COR-L47 (cell line): ENCODE measurements at regions not wholly inside any gene's neighbourhood (a gene's known extent, or its start where the extent isn't known, plus 50 kb on each side); places are given as distances from the start of the nearest gene placed in this dataset.
"Not testable (repeated sequence)": the region's sequence is repeated elsewhere in the genome, so short reads cannot be mapped to it uniquely, and the experiment has no call there.

Source experiments
- DNase-seq: peaks from one replicate; lab custom pipeline; 2025; lab: John Stamatoyannopoulos, UW

DNA sequence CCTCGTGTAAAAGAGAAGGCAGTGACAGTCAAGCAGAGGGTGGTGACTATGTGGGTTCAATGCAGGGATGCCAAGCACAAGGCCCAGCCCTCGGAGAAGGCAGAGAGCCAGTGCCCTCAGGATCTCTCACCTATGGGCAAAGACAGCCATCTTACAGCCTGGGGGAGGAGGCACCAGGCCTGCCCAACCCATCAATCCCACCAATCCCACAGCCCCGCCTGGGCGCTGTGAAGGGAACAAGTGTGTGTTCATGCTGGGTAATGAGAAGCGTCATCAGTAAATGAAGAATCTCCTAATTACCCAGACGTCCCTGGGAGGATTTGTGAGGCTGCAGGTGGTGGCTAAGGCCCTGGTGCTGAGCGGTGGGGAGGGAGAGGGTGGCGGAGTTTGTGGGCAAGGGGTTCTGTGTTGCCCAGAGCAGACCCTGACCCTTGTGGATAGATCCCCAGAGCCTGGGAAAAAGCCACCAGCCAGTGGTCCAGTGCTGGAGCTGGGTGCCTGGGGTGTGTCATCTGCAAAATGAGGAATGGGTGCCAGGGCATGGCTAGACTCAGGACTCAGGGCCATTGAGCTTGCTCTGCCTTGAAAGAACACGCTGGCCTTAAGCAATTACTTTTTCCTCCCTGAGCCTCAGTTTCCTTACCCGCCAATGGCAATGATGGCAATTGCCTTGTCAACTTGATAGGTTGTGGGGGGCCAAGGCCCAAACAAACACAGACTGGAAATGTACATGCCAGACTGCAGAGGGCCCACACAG is 128.1 kb upstream of the UNC5B start:
- no peak for DNase-seq

DNA sequence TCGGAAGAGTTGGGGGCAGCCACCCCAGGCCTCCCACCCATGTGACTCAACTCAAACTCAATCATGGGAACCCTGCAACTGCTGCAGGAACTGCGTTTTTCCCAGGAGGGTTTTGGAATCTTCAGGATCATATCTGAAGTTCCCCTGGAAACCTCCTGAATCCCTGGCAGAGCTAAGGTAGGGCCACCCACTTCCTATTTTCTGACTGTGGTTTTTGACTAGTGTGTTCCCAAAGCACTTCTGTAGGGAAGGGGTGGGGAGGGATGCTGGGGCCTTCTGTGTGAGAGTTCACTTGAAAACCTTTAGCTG is 127.6 kb upstream of the UNC5B start:
- no peak for DNase-seq

DNA sequence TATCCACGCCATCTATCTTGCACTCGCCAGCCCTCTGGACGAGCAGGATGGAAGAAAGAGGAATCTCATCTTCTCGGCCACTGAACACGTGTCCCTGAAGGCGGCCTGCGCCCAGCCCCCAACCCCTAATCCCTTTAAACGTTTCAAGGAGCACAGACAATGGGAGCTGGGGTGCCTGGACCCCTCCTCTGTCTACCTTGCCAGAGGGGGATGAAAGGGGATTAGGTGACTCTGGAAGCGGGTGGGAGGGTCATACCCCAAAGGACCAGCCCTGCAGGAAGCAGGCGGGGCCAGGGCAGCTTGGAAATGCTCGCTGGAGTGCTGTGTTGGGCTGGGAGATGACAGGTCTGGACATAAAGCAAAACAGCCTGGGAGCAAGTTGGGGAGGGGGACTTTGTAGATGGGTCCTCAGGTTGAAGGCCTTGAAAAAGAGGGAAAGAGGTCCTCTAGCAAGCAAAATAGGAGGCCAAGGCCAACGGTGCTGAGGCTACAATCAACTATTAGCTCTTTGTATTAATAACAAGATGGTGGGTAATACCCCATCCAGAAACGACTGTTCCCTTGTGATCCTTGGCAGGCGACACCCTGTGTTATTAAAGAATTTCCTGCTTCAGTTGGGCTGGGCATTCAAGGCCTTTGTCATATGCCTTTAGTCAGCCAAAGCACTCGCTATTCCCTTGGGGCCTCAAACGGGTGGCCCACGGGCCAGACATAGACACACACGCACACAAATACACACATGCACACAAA is 126.5 kb upstream of the UNC5B start:
- no peak for DNase-seq

DNA sequence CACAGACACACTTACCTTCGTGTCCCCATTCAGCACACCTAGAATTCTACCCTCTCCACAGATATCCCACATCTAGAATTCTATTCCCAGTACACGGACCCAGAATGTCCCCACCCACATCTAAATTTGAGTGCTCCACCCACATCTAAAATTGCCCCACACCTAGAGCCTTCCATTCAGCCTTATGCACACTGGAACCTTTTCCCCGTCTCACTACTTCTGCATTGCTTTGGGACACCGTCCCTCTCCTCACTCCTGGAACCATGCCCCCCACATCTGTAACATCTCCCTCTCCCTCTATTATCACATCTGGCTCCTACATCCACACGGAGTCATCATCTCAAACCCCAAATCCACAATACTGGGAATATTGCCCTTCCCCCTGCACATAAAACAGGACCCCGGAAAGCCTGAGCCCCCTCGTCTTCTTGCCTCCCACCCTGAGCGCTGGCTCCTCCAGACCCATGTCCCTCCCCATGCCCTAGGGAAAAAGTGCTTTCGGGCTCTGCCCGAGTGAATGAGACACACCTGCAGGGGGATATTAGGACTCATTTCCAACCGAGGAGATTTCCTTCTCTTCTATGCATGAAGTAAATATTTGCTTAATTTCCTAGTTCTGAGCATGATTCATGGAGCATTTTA is 125.8 kb upstream of the UNC5B start:
- peak; percentile 22 for DNase-seq

DNA sequence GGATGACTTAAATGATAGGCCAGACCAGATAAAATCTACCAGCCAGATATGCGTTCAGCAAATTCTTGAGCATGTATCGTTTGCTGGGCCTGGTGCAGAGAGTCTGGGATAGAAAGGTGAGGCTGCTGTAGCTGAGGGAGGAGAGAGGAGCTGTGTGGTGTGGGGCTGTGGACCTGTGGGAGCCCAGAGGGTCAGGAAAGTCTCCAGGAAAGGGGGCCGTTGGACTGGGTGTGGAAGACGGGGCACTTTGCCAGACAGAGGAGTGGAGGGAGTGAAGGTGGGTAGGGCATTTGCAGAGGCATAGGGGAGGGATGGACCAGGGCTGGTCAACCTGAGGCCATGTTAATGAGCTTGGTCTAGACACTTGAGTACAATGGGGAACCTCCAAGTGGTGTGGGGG is 124.7 kb upstream of the UNC5B start:
- no peak for DNase-seq

DNA sequence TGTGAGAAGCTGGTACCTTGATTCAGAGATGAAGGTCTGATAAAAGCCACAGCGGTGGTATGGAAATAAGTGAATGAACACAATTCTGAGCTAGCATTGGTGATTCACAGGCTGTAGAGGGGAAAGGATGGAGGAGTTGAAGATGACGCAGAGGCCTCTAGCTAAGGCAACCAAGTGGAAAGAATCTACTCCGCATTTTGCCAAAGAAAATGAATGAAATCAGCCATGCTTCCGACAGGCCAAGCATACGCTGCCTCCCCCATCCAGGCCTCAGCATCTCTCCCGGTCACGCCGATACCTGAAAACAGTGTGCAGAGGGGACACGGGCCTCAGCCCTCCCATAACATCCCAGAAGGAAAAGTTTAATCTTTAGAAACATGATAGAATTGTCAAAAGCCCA is 124.3 kb upstream of the UNC5B start:
- DNase-seq: no peak

DNA sequence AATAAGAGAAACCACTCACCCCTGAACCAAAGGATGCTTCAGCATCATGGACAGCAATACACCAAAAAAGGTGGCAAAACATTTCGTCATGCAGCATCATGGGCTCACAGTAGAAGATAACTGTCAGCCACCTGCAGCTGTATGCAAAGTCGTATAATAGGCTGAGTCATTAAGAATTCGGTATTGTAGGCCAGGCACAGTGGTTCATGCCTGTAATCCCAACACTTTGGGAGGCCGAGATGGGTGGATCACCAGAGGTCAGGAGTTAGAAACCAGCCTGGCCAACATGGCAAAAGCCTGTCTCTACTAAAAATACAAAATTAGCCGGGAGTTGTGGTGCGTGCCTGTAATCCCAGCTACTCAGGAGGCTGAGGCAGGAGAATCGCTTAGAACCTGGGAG is 123.8 kb upstream of the UNC5B start:
- not testable (repeated sequence) for DNase-seq

DNA sequence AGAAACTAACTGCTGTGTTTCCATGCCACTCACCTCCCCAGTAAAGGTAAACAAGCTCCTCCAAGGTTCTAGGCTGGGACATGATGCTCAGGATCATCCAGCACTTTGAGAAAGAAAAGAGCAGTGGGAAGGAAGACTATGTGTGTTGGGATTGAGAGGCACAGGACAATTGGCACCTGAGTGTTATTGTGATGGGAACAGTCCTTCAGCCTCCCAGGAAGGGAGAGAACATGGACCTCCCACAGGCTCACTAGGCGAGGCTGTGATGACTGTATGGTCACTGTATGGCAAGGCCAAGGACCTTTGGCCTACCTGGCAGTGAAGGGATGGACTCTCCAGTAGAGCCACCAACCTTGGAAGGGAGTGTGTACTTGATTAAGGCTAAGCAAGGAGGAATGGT is 123.2 kb upstream of the UNC5B start:
- DNase-seq: no peak

DNA sequence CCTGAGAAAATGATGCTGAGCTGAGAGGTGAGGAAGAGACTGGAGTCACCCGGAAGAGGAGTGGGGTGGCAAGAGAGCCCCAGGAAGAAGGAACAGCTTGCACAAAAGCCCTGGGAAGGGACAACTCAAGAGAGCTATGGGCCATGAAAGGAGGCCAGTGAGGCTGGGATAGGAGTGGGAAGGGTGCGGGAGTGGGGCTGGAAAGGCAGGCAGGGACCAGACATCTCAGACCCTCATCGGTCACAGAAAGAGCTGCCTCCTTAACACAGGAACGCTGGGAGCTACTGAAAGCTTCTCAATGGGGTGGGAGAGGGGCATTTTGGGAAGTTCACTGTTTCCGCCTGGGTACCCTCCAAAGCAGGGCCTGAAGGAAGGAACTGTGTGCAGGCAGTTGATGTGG is 122.0 kb upstream of the UNC5B start:
- no peak for DNase-seq

DNA sequence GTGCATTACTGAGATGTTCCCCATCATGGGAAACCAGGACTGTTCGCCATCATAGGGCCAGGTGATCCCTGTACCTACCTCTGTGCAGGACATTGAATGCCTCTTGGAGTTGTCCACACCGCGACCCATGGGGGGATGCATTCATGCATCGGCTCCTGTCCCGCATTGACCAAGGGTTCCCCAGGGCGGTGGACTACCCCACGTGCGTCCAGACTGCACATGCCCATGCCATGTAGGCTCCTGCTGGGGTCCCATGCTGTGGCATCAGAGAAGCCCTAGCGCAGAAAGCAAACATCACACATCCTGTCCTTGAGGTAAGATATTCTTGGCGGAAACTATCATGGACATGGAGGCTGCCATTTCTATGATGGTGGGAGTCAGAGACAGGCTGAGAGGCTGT is 121.6 kb upstream of the UNC5B start:
- no peak for DNase-seq

DNA sequence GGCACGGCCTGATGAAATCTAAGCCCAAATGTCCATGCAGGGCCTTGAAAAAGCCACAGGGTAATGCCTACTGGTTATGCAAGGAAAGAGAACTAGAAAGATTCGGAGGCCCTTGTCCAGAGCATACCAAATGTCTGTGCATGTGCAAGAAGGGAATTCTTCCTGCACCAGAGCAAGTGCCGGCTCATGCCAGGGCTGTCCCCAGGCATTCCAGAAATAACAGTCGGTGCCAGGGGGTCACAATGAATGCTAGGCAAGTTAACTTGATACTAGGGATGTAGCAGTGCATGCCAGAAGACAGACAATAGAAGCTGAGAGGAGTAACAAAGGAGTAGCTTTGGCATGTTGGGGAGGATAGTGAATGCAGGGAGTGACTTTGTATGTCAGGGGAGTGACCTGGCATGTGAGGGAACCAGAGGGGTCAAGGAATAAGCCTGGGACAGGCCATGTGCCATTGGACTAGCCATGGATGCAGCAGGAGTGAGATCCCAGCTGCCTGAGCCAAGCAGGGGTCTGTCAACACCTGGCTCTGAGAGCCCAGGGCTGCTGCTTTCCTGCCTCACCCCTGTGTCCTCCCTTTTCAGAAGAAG is 119.5 kb upstream of the UNC5B start:
- no peak for DNase-seq

DNA sequence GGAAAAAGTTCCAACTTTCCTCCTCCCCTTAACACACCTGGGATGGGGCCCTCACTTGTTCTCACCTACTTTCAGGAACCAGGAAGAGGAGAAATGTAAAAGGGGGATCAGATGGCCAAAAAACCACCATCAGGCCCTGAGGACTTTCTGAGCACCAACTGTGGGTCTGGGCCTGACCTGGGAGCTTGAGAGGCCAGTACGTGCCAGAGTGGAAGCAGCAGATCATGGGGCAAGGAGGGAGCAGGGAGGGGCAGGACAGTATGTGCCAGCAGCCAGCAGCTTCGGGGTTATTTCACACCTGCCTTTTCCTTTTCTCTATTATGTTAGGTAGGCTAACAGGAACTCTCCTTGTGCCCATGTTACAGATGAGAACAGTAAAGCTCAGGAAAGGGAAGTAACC is 118.8 kb upstream of the UNC5B start:
- no peak for DNase-seq

DNA sequence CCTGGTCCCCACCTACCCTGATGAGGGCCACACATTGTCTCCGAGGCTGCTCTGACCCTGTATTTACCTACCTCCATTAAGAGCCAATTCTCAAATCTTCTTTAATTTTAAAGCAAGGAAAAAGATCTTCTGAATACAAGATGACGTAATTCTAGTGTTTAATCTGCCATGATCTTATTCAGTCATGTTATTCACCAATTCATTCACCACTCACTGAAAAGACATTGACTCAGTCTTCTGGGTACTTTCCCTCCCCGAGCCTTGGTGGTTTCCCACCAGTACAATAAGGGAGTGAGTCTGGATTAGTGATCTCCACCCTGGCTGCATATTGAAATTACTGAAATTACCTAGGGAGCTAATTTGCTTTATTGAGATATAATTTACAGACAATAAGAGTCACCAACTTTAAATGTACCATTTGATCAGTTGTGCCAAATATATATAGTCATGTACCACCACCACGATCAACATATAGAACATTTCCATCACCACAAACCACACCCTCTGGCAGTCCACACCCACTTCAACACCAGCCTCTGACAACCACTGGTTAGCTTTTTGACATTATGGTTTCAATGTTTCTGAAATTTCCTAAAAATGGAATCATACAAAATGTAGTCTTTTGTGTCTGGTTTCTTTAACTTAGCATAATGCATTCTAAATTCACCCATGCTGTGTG is 117.5 kb upstream of the UNC5B start:
- DNase-seq: no peak

DNA sequence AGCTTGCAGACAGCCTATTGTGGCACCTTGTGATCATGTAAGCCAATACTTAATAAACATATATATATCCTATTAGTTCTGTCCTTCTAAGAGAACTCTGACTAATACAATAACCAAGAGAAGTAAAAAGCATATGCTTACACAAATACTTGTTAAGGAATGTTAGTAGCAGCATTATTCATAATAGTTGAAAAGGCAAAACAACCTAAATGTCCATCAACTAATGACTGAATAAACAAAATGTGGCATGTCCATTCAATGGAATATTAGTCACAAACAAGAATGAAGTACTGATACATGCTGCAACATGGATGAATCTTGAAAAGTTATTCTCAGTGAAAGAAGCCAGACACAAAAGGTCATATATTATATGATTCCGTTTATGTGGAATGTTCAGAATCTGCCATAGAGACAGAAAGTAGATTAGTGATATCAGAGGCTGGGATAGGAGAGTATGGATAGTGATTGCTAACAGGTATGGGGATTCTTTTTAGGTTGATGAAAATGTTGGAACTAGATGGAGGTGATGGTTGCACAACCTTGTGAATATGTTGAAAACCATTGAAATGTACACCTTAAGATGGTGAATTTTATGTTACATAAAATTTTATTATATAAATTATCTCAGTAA is 112.5 kb upstream of the UNC5B start:
- DNase-seq: no peak

DNA sequence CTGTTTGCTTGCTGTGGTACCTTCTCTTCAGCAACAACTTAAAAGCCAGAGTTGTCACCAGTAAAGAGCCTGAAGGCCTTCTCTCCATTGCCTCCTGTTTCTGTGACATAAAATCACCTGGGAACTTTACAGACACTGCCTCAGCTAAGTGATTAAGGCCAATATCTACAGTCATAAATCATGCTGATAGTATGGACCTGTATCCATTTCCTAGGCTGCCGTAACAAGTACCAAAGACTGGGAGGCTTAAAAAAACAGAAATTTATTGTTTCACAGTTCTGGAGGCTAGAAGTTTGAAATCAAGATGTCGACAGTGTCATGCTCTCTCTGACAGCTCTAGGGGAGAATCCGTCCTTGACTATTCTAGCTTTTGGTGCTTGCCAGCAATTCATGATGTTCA is 108.4 kb upstream of the UNC5B start:
- no peak for DNase-seq

DNA sequence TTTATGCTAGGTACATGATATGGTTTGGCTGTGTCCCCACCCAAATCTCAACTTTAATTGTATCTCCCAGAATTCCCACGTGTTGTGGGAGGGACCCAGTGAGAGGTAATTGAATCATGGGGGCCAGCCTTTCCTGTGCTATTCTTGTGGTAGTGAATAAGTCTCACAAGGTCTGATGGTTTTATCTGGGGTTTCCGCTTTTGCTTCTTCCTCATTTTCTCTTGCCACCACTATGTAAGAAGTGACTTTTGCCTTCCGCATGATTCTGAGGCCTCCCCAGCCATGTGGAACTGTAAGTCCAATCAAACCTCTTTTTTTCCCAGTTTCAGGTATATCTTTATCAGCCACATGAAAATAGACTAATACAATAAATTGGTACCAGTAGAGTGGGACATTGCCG is 106.2 kb upstream of the UNC5B start:
- not testable (repeated sequence) for DNase-seq

DNA sequence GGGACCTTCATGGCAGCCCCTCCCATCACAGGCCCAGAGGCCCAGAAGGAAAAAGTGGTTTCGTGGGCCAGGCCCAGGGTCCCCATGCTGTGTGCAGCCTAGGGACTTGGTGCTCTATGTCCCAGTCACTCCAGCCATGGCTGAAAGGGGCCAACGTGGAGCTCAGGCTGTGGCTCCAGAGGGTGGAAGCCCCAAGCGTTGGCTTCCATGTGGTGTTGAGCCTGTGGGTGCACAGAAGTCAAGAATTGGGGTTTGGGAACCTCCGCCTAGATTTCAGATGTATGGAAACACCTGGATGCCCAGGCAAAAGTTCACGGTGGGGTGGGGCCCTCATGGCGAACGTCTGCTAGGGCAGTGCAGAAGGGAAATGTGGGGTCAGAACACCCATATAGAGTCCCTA is 105.3 kb upstream of the UNC5B start:
- DNase-seq: not testable (repeated sequence)

DNA sequence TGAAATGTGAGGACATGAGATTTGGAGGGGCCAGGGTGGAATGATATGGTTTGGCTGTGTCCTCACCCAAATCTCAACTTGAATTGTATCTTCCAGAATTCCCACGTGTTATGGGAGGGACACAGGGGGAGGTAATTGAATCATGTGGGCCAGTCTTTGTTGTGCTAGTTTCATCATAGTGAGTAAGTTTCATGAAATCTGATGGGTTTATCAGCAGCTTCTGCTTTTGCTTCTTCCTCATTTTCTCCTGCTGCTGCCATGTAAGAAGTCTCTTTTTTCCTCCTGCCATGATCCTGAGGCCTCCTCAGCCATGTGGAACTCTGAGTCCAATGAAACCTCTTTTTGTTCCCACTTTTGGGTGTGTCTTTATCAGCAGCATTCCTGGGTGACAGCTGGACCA is 104.3 kb upstream of the UNC5B start:
- DNase-seq: not testable (repeated sequence)

DNA sequence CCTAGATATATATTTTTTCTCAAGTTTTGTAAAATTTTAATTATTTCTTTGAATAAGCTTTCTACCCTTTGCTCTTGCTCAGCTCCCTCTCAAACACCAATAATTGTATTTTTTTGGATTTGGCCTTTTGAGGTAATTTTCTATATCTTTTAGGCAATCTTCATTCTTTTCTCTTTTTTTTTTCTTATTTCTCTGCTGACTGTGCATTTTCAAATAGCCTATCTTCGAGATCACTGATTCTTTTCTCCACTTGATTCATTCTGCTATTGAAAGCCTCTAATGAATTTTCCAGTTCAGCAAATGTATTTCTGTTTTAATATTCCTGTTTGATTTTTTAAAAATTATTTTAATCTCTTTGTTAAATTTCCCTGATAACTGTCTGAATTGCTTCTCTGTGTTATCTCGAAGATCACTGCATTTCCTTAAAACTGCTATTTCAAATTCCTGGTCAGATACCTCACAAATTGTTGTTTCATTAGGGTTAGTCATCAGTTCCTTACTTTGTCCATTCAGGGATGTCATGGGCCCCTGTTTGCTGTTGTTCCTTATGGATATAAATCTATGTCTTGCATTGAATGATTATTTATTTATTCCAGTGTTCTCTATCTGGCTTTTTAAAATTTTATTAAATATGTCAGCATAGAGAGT is 100.1 kb upstream of the UNC5B start:
- no peak for DNase-seq

DNA sequence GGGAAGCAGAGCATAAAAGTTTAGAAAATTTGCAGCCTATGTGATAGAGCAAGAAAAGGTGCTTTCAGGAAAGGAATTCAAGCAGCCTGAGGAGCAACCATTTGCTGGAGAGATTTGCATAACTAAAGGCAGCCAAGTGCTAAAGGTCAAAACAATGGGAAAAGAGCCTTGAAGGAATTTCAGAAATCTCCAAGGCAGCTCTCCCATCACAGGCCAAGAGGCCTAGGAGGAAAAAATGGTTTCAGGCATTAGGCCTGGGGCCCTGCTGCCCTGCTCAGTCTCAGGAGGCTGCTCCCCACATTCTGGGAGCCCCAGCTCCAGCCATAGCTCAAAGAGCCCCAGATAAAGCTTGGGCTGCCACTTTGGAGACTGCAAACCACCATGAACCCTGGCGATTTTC is 95.9 kb upstream of the UNC5B start:
- DNase-seq: no peak

DNA sequence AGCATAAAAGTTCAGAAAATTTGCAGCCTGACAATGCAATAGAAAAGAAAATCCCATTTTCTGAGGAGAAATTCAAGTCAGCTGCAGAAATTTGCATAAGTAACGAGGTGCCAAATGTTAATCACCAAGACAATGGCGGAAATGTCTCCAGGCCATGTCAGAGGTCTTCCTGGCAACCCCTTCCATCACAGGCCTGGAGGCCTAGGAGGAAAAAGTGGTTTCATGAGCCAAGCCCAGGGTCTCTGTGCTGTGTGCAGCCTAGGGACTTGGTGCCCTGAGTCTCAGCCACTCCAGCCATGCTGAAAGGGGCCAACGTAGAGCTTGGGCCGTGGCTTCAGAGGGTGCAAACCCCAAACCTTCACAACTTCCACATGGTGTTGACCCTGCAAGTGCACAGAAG is 94.8 kb upstream of the UNC5B start:
- not testable (repeated sequence) for DNase-seq
